Breast epithelium (tissue), 4 donors: ENCODE measurements at regions not wholly inside any gene's neighbourhood (a gene's known extent, or its start where the extent isn't known, plus 50 kb on each side); places are given as distances from the start of the nearest gene placed in this dataset.

ENCODE experiments used
- DNase-seq, 2 donors: peaks; one replicate each; pipeline ENCODE4 v3.0.0-alpha.2; 2019; ENCODE audit warnings: low spot score in 2 of 2
- H3K27ac ChIP-seq, 2 donors: fragments of 200-600 bp; sonication (generic) in 1 of 2; one replicate each; pipeline ENCODE4 v1.5.1; 2016 to 2019; ENCODE audit warnings: mild to moderate bottlenecking in 1 of 2
- H3K27me3 ChIP-seq, 2 donors: fragments of 200-600 bp; sonication (generic) in 1 of 2; one replicate each; pipeline versions ENCODE4 v1.5.1 to v1.6.0; 2017 to 2019; ENCODE audit warnings: control low read depth in 1 of 2, mild to moderate bottlenecking in 1 of 2
- H3K36me3 ChIP-seq: fragments of 200-600 bp; one replicate; pipeline ENCODE4 v1.5.1; 2019
- H3K4me1 ChIP-seq, 2 donors: fragments of 200-600 bp; sonication (generic); one replicate each; pipeline ENCODE4 v1.5.1; 2016 to 2019; ENCODE audit warnings: control low read depth in 1 of 2
- H3K4me3 ChIP-seq, 3 donors: fragments of 200-600 bp; sonication (generic); 1 replicate in 2 of 3; 2 replicates in 1 of 3; pipeline ENCODE4 v1.5.1; 2016 to 2019; ENCODE audit warnings: mild to moderate bottlenecking in 3 of 3, moderate library complexity in 2 of 3
- H3K9me3 ChIP-seq, 2 donors: fragments of 200-600 bp; sonication (generic) in 1 of 2; one replicate each; pipeline ENCODE4 v1.5.1; 2016 to 2019; ENCODE audit warnings: control low read depth in 1 of 2
- POLR2A ChIP-seq: fragments of 450-650 bp; IDR thresholded peaks from one replicate; pipeline ENCODE4 v1.6.1; 2016; ENCODE audit warnings: antibody characterized with exemption, mild to moderate bottlenecking, moderate library complexity
- POLR2AphosphoS5 ChIP-seq, 3 donors: sonication (generic); formaldehyde crosslinking; IDR thresholded peaks; one replicate each; pipeline ENCODE4 v1.6.1; 2017; ENCODE audit warnings: antibody characterized with exemption in 3 of 3
- intact Hi-C: fragments of 100-400 bp; cut with DNase I; formaldehyde crosslinking; loops from one replicate; pipeline ENCODE4 v1.15.1; 2023; ENCODE audit warnings: low total_unique reads
- TF ChIP-seq, protein P1 (sequence below), 3 donors: fragments of 450-650 bp; IDR thresholded peaks; one replicate each; pipeline ENCODE4 v1.5.1; 2016 to 2017; ENCODE audit warnings: antibody characterized with exemption in 3 of 3, mild to moderate bottlenecking in 3 of 3, moderate library complexity in 3 of 3

DNA sequence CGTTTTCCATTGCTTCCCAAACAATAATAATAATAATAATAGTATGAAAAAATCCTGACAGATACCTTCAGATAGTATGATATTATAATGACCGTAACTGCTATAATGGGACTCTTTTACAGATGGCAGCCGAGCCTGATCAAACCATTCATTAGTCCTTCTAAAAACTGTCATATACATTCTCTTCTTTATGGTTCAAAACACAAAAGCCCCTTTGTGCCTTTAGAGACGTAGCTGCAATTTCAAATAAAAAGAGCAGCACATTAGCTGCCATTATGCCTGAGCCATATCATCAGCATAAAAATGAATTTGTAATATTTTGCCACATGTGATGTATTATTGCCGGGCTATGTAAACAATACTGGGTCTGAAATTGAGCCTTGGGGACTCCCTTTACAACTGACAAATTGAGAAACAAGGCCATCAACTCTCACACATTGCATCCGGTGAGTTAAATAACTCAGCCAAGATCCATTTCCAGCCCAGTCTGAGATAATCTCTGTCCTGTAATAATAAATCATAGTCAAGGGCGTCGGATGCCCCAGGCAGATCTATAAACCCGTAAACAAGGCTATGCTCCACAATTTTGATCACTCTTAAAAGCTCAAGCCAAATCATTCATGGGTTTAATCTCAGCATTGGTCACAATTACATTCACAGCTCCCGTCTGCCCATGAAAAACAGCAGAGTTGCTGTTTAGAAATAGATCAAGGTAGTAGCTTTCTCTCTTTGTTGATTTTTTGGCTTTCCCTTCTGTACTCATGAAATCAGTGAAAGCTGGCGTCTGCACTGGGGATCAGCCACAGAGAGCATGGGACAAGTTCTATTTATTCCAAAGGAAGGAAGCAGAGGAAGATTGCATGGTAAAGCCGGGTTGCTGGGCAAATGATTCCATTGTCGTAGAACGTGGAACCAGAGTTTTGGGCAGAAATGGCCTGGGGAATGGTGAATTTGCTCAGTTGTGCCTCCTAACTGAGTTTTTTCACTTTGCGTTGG, 150.1 kb upstream of the BMPER start:
- H3K27ac ChIP-seq = no peak overlapping the region
- no peak for TF ChIP-seq POLR2A
- TF ChIP-seq POLR2AphosphoS5 (IDR thresholded peaks at IDR 0.05) = no peak
- TF ChIP-seq, protein P1, sequence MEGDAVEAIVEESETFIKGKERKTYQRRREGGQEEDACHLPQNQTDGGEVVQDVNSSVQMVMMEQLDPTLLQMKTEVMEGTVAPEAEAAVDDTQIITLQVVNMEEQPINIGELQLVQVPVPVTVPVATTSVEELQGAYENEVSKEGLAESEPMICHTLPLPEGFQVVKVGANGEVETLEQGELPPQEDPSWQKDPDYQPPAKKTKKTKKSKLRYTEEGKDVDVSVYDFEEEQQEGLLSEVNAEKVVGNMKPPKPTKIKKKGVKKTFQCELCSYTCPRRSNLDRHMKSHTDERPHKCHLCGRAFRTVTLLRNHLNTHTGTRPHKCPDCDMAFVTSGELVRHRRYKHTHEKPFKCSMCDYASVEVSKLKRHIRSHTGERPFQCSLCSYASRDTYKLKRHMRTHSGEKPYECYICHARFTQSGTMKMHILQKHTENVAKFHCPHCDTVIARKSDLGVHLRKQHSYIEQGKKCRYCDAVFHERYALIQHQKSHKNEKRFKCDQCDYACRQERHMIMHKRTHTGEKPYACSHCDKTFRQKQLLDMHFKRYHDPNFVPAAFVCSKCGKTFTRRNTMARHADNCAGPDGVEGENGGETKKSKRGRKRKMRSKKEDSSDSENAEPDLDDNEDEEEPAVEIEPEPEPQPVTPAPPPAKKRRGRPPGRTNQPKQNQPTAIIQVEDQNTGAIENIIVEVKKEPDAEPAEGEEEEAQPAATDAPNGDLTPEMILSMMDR (IDR thresholded peaks at IDR 0.05) = no peak
- intact Hi-C loops = no loop called here
- H3K4me3 ChIP-seq = no peak overlapping the region
- H3K4me1 ChIP-seq = no peaks in the 10 kb centered on the region
- H3K36me3 ChIP-seq = no peaks in the 10 kb centered on the region
- no peaks in the 10 kb centered on the region for H3K27me3 ChIP-seq
- no peak for DNase-seq
- H3K9me3 ChIP-seq = no peaks in the 10 kb centered on the region

DNA sequence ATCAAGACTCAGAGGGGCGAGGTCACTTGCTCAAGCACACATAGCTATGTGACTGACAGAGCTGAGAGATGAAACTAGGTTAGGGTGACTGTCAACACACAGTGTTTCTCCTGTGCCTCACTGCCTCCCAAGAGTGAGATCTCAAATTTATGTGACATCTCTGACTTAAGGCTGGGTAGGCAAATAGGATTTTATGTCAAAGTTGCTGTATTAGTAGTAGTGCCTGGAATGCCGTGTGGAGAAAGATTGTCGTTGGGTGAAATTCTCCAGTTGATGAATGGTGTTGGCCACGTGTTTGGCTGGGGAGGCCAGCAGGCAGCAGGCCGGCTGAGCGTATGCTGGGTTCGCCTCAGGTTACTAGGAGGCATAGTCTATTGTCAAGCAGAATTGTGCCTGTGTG, 148.3 kb upstream of the BMPER start:
- no peak overlapping the region for H3K27ac ChIP-seq
- H3K4me3 ChIP-seq = no peak overlapping the region
- H3K4me1 ChIP-seq = no peaks in the 10 kb centered on the region
- intact Hi-C loops = no loop called here
- H3K27me3 ChIP-seq = no peaks in the 10 kb centered on the region
- no peaks in the 10 kb centered on the region for H3K36me3 ChIP-seq
- TF ChIP-seq POLR2AphosphoS5 (IDR thresholded peaks at IDR 0.05) (no peak), POLR2A (no peak)
- TF ChIP-seq, protein P1 (IDR thresholded peaks at IDR 0.05) = no peak
- DNase-seq = no peak
- no peaks in the 10 kb centered on the region for H3K9me3 ChIP-seq

DNA sequence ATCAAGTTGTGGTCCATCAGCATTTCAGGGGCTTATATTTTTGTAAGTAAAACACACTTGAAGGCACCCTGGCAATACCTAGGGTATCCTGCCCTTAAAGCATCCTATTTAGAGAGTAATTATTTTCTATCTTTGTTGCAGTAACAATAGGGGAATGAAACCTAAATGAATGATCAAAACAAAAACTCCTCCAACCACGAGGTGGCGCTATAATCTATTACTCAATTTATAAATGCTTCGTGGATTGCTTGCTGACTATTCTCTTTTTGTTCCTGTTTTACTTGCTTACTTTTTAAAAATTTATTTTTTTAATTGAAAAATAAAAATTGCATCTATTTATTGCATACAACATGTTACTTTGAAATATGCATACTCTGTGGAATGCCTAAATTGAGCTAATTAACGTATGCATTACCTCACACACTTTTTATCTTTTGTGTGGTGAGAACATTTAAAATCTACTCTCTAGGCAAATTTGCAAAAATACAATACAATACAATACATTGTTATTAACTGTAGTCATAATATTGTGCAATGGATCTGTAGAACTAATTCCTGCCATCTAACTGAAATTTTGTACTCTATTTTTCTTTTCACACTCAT, 147.7 kb upstream of the BMPER start:
- H3K36me3 ChIP-seq = no peaks in the 10 kb centered on the region
- intact Hi-C loops = no loop called here
- H3K27ac ChIP-seq = no peak overlapping the region
- H3K4me1 ChIP-seq = no peaks in the 10 kb centered on the region
- DNase-seq = no peak
- H3K9me3 ChIP-seq = no peaks in the 10 kb centered on the region
- H3K4me3 ChIP-seq = no peak overlapping the region
- H3K27me3 ChIP-seq = no peaks in the 10 kb centered on the region
- TF ChIP-seq POLR2A = no peak
- TF ChIP-seq, protein P1 (IDR thresholded peaks at IDR 0.05) = peak; percentile 41 to 49 (median 48)

DNA sequence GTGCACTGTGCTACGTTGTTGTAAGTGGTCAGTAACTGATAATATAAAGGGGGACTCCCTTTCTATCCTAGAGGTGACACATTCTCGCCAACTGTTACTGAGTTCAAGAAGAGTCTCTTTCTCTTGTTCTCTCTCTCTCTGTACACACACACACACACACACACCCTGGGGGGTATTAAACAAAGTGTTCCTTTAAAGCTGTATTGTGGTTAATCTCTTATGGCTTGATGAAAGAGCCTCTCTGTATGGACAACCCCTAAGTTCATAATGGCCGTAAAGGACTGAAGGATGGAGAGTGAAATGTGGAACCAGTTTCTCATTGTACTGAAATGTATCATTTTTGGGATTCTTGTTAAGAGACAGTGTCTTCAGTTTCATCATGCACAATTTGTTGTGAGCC, 145.2 kb upstream of the BMPER start:
- intact Hi-C loops = no loop called here
- Histone ChIP-seq H3K9me3 (no peaks in the 10 kb centered on the region), H3K36me3 (no peaks in the 10 kb centered on the region), H3K4me1 (no peaks in the 10 kb centered on the region), H3K27me3 (no peaks in the 10 kb centered on the region), H3K4me3 (no peak overlapping the region), H3K27ac (no peak overlapping the region)
- TF ChIP-seq POLR2AphosphoS5 (IDR thresholded peaks at IDR 0.05) = no peak
- TF ChIP-seq POLR2A = no peak
- TF ChIP-seq, protein P1 (IDR thresholded peaks at IDR 0.05) = no peak
- DNase-seq = no peak

DNA sequence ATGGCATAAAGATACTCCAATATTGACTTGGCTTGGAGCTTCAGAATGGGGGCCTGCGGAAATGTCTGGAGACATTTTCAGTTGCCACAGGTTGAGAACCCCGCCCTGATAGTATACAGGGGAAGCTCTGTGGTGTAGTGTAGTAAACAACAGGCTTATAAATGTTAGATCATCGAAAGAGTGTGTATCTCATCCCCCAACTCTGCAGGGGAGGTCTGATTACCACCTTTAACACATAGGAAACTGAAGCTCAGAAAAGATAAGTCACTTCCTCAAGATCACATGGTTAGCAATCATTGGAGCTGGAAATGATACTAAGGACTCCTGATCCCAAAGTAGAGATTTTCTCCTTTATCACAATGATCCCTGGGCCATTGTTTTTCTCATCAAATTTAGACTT, 144.5 kb upstream of the BMPER start:
- intact Hi-C loops = no loop called here
- no peak for DNase-seq
- no peaks in the 10 kb centered on the region for H3K9me3 ChIP-seq
- no peaks in the 10 kb centered on the region for H3K36me3 ChIP-seq
- H3K4me1 ChIP-seq = no peaks in the 10 kb centered on the region
- TF ChIP-seq POLR2AphosphoS5 (IDR thresholded peaks at IDR 0.05) = no peak
- TF ChIP-seq POLR2A = no peak
- TF ChIP-seq, protein P1 (IDR thresholded peaks at IDR 0.05) = no peak
- H3K27me3 ChIP-seq = no peaks in the 10 kb centered on the region
- H3K4me3 ChIP-seq = no peak overlapping the region
- no peak overlapping the region for H3K27ac ChIP-seq
